H1 (cell line): ENCODE measurements at regions not wholly inside any gene's neighbourhood (a gene's known extent, or its start where the extent isn't known, plus 50 kb on each side); places are given as distances from the start of the nearest gene placed in this dataset.

Experiments used
- CBX5 ChIP-seq: fragments of 300-800, 300-1000 bp; sonication (generic); IDR thresholded peaks from 2 replicates; pipeline ENCODE4 v1.7.1; 2016; ENCODE audit warnings: antibody characterized with exemption, low read length, low read depth
- EZH2 ChIP-seq: fragments of 200-600 bp; sonication (generic); IDR thresholded peaks from 2 replicates; pipeline ENCODE4 v1.7.1; 2012; ENCODE audit warnings: low read depth, mild to moderate bottlenecking, moderate library complexity, low read length, inconsistent platforms; ENCODE audit not compliant: severe bottlenecking
- HDAC6 ChIP-seq: IDR thresholded peaks from one replicate; pipeline ENCODE4 v1.7.1; 2012; ENCODE audit warnings: low read depth, mild to moderate bottlenecking, inconsistent platforms, low read length, moderate library complexity
- POLR2A ChIP-seq, 2 experiments: IDR thresholded peaks; 1 replicate in 1 of 2; 2 replicates in 1 of 2; pipeline ENCODE4 v1.6.1; 2011; ENCODE audit warnings: low read depth in 2 of 2, low read length in 2 of 2, mild to moderate bottlenecking in 2 of 2; ENCODE audit errors: control extremely low read depth in 1 of 2
- RFX5 ChIP-seq: IDR thresholded peaks from 2 replicates; pipeline ENCODE4 v1.6.1; 2011; ENCODE audit warnings: low read depth, low read length, improper control_type of control experiment, borderline replicate concordance
- TBP ChIP-seq: IDR thresholded peaks from 2 replicates; pipeline ENCODE4 v1.6.1; 2011; ENCODE audit warnings: low read depth, low read length, improper control_type of control experiment
- TF ChIP-seq, protein P1 (sequence below), 3 experiments: IDR thresholded peaks; 1 replicate in 2 of 3; 2 replicates in 1 of 3; pipeline versions ENCODE4 v1.5.1 to v1.6.1; 2011; ENCODE audit warnings: low read length in 3 of 3, mild to moderate bottlenecking in 3 of 3, inconsistent platforms in 2 of 3, low read depth in 1 of 3, moderate library complexity in 1 of 3; ENCODE audit not compliant: insufficient read depth in 1 of 3; ENCODE audit errors: control extremely low read depth in 1 of 3

DNA sequence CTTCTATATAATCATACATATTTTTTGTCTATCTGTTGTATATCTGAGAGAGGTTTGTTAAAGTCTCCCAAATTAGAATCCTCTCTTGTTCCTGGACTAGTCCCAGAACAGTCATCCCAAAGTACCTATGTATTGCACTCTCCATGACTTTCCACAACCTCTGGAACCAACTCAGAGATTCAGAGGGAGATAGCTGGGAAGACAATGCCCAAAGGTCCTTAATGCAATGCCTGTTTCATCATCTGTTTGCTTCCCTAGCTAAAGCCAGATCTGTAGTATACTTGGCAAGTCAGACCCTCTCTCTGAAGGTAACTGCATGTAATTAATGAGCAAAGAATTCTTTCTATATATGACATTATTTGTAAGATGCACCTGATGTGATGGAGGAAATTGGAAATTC is 89.4 kb downstream of the ZNF474 start:
- TF ChIP-seq POLR2A (IDR thresholded peaks at IDR 0.05; ENCODE audit: control extremely low read depth in 1 of 2, low read depth in 2 of 2, low read length in 2 of 2), result no peak
- TF ChIP-seq, protein P1, sequence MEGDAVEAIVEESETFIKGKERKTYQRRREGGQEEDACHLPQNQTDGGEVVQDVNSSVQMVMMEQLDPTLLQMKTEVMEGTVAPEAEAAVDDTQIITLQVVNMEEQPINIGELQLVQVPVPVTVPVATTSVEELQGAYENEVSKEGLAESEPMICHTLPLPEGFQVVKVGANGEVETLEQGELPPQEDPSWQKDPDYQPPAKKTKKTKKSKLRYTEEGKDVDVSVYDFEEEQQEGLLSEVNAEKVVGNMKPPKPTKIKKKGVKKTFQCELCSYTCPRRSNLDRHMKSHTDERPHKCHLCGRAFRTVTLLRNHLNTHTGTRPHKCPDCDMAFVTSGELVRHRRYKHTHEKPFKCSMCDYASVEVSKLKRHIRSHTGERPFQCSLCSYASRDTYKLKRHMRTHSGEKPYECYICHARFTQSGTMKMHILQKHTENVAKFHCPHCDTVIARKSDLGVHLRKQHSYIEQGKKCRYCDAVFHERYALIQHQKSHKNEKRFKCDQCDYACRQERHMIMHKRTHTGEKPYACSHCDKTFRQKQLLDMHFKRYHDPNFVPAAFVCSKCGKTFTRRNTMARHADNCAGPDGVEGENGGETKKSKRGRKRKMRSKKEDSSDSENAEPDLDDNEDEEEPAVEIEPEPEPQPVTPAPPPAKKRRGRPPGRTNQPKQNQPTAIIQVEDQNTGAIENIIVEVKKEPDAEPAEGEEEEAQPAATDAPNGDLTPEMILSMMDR (IDR thresholded peaks at IDR 0.05; ENCODE audit: control extremely low read depth in 1 of 3, insufficient read depth in 1 of 3, low read depth in 1 of 3, low read length in 3 of 3), result no peak
- TF ChIP-seq RFX5, result no peak
- TF ChIP-seq CBX5, result no peak
- TF ChIP-seq EZH2, result no peak
- TF ChIP-seq TBP, result no peak
- TF ChIP-seq HDAC6, result no peak
